IMR-90 (cell line): ENCODE measurements at regions not wholly inside any gene's neighbourhood (a gene's known extent, or its start where the extent isn't known, plus 50 kb on each side); places are given as distances from the start of the nearest gene placed in this dataset.

Experiments
- ATAC-seq: fragments of 200-7000 bp; cut with Tn5 transposase; 2 replicates; pipeline ENCODE4 v1.9.1; 2020; ENCODE audit warnings: low read depth, mild to moderate bottlenecking, moderate library complexity
- BruUV-seq: library from RNA; stranded (reverse); fragments of 400-500 nt; replicated peaks from 2 replicates; lab custom pipeline; 2021; lab: Mats Ljungman, UMichigan
- CTCF ChIA-PET: fragments of 300-600 bp; formaldehyde crosslinking; extraction: SDS; loops from one replicate; lab custom pipeline; 2021; ENCODE audit warnings: antibody characterized with exemption; lab: Yijun Ruan, JAX
- POLR2A ChIA-PET: fragments of 300-600 bp; sonication (Branson Sonifier 250); formaldehyde crosslinking; loops from one replicate; lab custom pipeline; 2022; ENCODE audit warnings: antibody characterized with exemption; ENCODE audit not compliant: unreplicated experiment; lab: Charles Lee
- DNase-seq: peaks from one replicate; pipeline ENCODE4 v3.0.0; 2013
- H2AFZ ChIP-seq: replicated peaks from 2 replicates; pipeline ENCODE3; 2013; ENCODE audit warnings: low read length, mild to moderate bottlenecking; ENCODE audit not compliant: poor library complexity
- H2AK5ac ChIP-seq: 2 replicates; pipeline ENCODE4 v1.6.1; 2013; ENCODE audit warnings: low read depth, low read length, inconsistent platforms
- H2AK9ac ChIP-seq: replicated peaks from 2 replicates; pipeline ENCODE3; 2013; ENCODE audit warnings: mild to moderate bottlenecking, low read depth, low read length, moderate library complexity; ENCODE audit not compliant: poor library complexity
- H2BK120ac ChIP-seq: 2 replicates; pipeline ENCODE4 v1.6.1; 2013; ENCODE audit warnings: low read depth, low read length, inconsistent platforms
- H2BK15ac ChIP-seq: 3 replicates; pipeline ENCODE4 v1.6.1; 2013; ENCODE audit warnings: low read depth, low read length, inconsistent platforms
- H2BK20ac ChIP-seq: 2 replicates; pipeline ENCODE4 v1.6.1; 2013; ENCODE audit warnings: low read depth, mild to moderate bottlenecking, inconsistent platforms, low read length, moderate library complexity
- H2BK5ac ChIP-seq: 2 replicates; pipeline ENCODE4 v1.6.1; 2013; ENCODE audit warnings: mild to moderate bottlenecking, low read depth, low read length, inconsistent platforms; ENCODE audit not compliant: poor library complexity, severe bottlenecking
- H3K14ac ChIP-seq: replicated peaks from 2 replicates; pipeline ENCODE4 v1.6.1; 2013; ENCODE audit warnings: low read depth, low read length, inconsistent platforms
- H3K18ac ChIP-seq: 2 replicates; pipeline ENCODE4 v1.6.1; 2013; ENCODE audit warnings: low read depth, low read length, control low read depth
- H3K23ac ChIP-seq: 2 replicates; pipeline ENCODE4 v1.6.1; 2013; ENCODE audit warnings: low read depth, low read length, inconsistent platforms
- H3K27ac ChIP-seq: 2 replicates; pipeline ENCODE4 v1.5.1; 2013; ENCODE audit warnings: mild to moderate bottlenecking, control low read depth, low read length; ENCODE audit not compliant: insufficient read depth
- H3K27me3 ChIP-seq: 2 replicates; pipeline ENCODE4 v1.6.1; 2013; ENCODE audit warnings: low read length; ENCODE audit not compliant: control insufficient read depth, insufficient read depth
- H3K36me3 ChIP-seq: 2 replicates; pipeline ENCODE4 v1.6.1; 2013; ENCODE audit warnings: low read length, mixed read lengths; ENCODE audit not compliant: control insufficient read depth, insufficient read depth
- H3K4ac ChIP-seq: 2 replicates; pipeline ENCODE4 v1.6.1; 2013; ENCODE audit warnings: low read depth, low read length, inconsistent platforms
- H3K4me1 ChIP-seq: 2 replicates; pipeline ENCODE4 v1.6.1; 2013; ENCODE audit warnings: low read length, mixed read lengths; ENCODE audit not compliant: control insufficient read depth, insufficient read depth
- H3K4me2 ChIP-seq: 2 replicates; pipeline ENCODE4 v1.6.1; 2013; ENCODE audit warnings: low read depth, mild to moderate bottlenecking, control low read depth, low read length, moderate library complexity
- H3K4me3 ChIP-seq: 2 replicates; pipeline ENCODE4 v1.5.1; 2013; ENCODE audit warnings: low read depth, mild to moderate bottlenecking, control low read depth, low read length, moderate library complexity; ENCODE audit not compliant: insufficient read depth
- H3K56ac ChIP-seq: 2 replicates; pipeline ENCODE4 v1.6.1; 2013; ENCODE audit warnings: low read length, inconsistent platforms; ENCODE audit not compliant: insufficient read depth; ENCODE audit errors: extremely low read depth
- H3K79me1 ChIP-seq, 2 experiments: 2 replicates each; pipeline ENCODE4 v1.6.1; 2013; ENCODE audit warnings: low read length in 2 of 2, inconsistent platforms in 1 of 2, low read depth in 1 of 2
- H3K9ac ChIP-seq: 2 replicates; pipeline ENCODE4 v1.6.1; 2013; ENCODE audit warnings: low read depth, low read length, control low read depth
- H3K9me1 ChIP-seq: 2 replicates; pipeline ENCODE4 v1.6.1; 2013; ENCODE audit warnings: low read length, inconsistent platforms; ENCODE audit not compliant: insufficient read depth
- H3K9me3 ChIP-seq: 2 replicates; pipeline ENCODE4 v1.6.1; 2013; ENCODE audit warnings: low read length; ENCODE audit not compliant: control insufficient read depth, insufficient read depth
- H4K20me1 ChIP-seq: 2 replicates; pipeline ENCODE4 v1.6.1; 2013; ENCODE audit warnings: low read length, inconsistent platforms; ENCODE audit not compliant: insufficient read depth
- H4K5ac ChIP-seq: 2 replicates; pipeline ENCODE4 v1.6.1; 2013; ENCODE audit warnings: mild to moderate bottlenecking, low read depth, low read length, control low read depth
- H4K8ac ChIP-seq, 2 experiments: 2 replicates each; pipeline ENCODE4 v1.6.1; 2013; ENCODE audit warnings: low read depth in 2 of 2, low read length in 2 of 2, control low read depth in 1 of 2, inconsistent platforms in 1 of 2
- H4K91ac ChIP-seq: 2 replicates; pipeline ENCODE4 v1.6.1; 2013; ENCODE audit warnings: low read depth, low read length, inconsistent platforms; ENCODE audit not compliant: insufficient read depth
- BHLHE40 ChIP-seq: fragments of 150-350 bp; IDR thresholded peaks from 2 replicates; pipeline ENCODE4 v1.6.1; 2016; ENCODE audit warnings: mild to moderate bottlenecking, low read depth, low read length
- CEBPB ChIP-seq: IDR thresholded peaks from 2 replicates; pipeline ENCODE4 v1.6.1; 2012; ENCODE audit warnings: low read depth, low read length, improper control_type of control experiment
- CHD1 ChIP-seq: IDR thresholded peaks from 2 replicates; pipeline ENCODE4 v1.6.1; 2012; ENCODE audit warnings: low read depth, low read length, improper control_type of control experiment
- FOS ChIP-seq: fragments of 150-350 bp; IDR thresholded peaks from 2 replicates; pipeline ENCODE4 v1.6.1; 2016; ENCODE audit warnings: low read depth, low read length
- MAFK ChIP-seq: IDR thresholded peaks from 2 replicates; pipeline ENCODE4 v1.6.1; 2012; ENCODE audit warnings: low read depth, low read length, improper control_type of control experiment
- MAZ ChIP-seq: IDR thresholded peaks from 2 replicates; pipeline ENCODE4 v1.6.1; 2012; ENCODE audit warnings: low read depth, mild to moderate bottlenecking, low read length, improper control_type of control experiment, moderate library complexity, borderline replicate concordance
- MXI1 ChIP-seq: IDR thresholded peaks from 2 replicates; pipeline ENCODE4 v1.6.1; 2012; ENCODE audit warnings: low read depth, mild to moderate bottlenecking, low read length, moderate library complexity, borderline replicate concordance
- NFE2L2 ChIP-seq: fragments of 150-350 bp; IDR thresholded peaks from 2 replicates; pipeline ENCODE4 v1.6.1; 2016; ENCODE audit warnings: low read depth, mild to moderate bottlenecking, low read length
- POLR2A ChIP-seq: IDR thresholded peaks from 2 replicates; pipeline ENCODE4 v1.6.1; 2012; ENCODE audit warnings: mild to moderate bottlenecking, low read depth, low read length
- RAD21 ChIP-seq: IDR thresholded peaks from 2 replicates; pipeline ENCODE4 v1.6.1; 2012; ENCODE audit warnings: low read length, improper control_type of control experiment
- RCOR1 ChIP-seq: IDR thresholded peaks from 2 replicates; pipeline ENCODE4 v1.6.1; 2012; ENCODE audit warnings: mild to moderate bottlenecking, low read length, improper control_type of control experiment; ENCODE audit not compliant: insufficient replicate concordance
- RFX5 ChIP-seq: IDR thresholded peaks from 2 replicates; pipeline ENCODE4 v1.8.0; 2012; ENCODE audit warnings: low read depth, mild to moderate bottlenecking, low read length, moderate library complexity
- SMC3 ChIP-seq: fragments of 150-350 bp; IDR thresholded peaks from 2 replicates; pipeline ENCODE4 v1.6.1; 2016; ENCODE audit warnings: low read depth, mild to moderate bottlenecking, antibody characterized with exemption, low read length, moderate library complexity
- WGBS, 2 experiments: methylation state at CpG; one replicate each; pipeline versions ENCODE4 v1.1.5 to v1.1.7; 2013; ENCODE audit warnings: missing lambda C conversion rate in 2 of 2; ENCODE audit not compliant: insufficient read length in 1 of 2; ENCODE audit errors: extremely low coverage in 2 of 2; 5-methylcytosine and 5-hydroxymethylcytosine counted together
- dilution Hi-C: fragments of 300-500 bp; cut with HindIII; formaldehyde crosslinking; loops from one replicate; pipeline ENCODE4 v1.14.3; 2018; ENCODE audit warnings: low sequenced_read_pairs; ENCODE audit not compliant: unreplicated experiment
- in situ Hi-C: fragments of 300-500 bp; cut with MboI; formaldehyde crosslinking; loops from 3 replicates; pipeline ENCODE4 v1.14.3; 2019; ENCODE audit warnings: low sequenced_read_pairs, inconsistent platforms, mixed read lengths
- intact Hi-C: fragments of 100-400 bp; cut with micrococcal nuclease; formaldehyde crosslinking; loops from 2 replicates; pipeline ENCODE4 v1.10.0; 2022
- TF ChIP-seq, protein P1 (sequence below): conservative IDR thresholded peaks from 2 replicates; pipeline ENCODE4 v1.5.1; 2012; ENCODE audit warnings: mild to moderate bottlenecking, low read depth, low read length, improper control_type of control experiment
- TF ChIP-seq, protein P2 (sequence below): fragments of 150-350 bp; IDR thresholded peaks from 2 replicates; pipeline ENCODE4 v1.6.1; 2016; ENCODE audit warnings: low read depth, mild to moderate bottlenecking, low read length, moderate library complexity, borderline replicate concordance
- TF ChIP-seq, protein P3 (sequence below): fragments of 150-350 bp; IDR thresholded peaks from 2 replicates; pipeline ENCODE4 v1.6.1; 2017; ENCODE audit warnings: mild to moderate bottlenecking, antibody characterized with exemption, low read length, low read depth

DNA sequence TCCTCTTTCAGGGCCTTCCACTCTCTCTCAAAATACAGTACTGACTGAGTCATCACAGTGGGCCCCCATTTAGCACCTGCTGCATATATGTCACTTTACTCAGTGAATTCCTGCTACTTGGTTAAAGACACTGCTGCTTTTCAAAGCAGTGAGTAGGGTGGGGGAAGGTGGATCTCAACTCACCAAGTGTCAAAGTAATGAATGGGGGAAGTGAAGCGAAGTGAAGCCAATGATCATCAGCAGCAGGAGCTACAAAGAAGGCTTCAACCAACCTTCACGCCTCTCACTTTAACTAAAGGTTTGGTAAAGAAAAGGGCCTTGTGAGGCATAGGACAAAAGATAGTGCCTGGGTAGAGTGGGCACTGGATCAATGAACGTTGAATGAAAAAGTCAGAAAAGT lies 424.1 kb downstream of the SMARCA1 start:
- WGBS, 2 experiments = no CpG with 5 or more reads among the region's 3 CpGs
- TF ChIP-seq CEBPB (no peak), POLR2A (no peak), MAZ (no peak), RAD21 (no peak), SMC3 (no peak), CHD1 (no peak), FOS (no peak), RFX5 (no peak), NFE2L2 (no peak), MXI1 (no peak), RCOR1 (no peak), BHLHE40 (no peak), MAFK (no peak)
- TF ChIP-seq, protein P1, sequence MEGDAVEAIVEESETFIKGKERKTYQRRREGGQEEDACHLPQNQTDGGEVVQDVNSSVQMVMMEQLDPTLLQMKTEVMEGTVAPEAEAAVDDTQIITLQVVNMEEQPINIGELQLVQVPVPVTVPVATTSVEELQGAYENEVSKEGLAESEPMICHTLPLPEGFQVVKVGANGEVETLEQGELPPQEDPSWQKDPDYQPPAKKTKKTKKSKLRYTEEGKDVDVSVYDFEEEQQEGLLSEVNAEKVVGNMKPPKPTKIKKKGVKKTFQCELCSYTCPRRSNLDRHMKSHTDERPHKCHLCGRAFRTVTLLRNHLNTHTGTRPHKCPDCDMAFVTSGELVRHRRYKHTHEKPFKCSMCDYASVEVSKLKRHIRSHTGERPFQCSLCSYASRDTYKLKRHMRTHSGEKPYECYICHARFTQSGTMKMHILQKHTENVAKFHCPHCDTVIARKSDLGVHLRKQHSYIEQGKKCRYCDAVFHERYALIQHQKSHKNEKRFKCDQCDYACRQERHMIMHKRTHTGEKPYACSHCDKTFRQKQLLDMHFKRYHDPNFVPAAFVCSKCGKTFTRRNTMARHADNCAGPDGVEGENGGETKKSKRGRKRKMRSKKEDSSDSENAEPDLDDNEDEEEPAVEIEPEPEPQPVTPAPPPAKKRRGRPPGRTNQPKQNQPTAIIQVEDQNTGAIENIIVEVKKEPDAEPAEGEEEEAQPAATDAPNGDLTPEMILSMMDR = no peak
- TF ChIP-seq, protein P2, sequence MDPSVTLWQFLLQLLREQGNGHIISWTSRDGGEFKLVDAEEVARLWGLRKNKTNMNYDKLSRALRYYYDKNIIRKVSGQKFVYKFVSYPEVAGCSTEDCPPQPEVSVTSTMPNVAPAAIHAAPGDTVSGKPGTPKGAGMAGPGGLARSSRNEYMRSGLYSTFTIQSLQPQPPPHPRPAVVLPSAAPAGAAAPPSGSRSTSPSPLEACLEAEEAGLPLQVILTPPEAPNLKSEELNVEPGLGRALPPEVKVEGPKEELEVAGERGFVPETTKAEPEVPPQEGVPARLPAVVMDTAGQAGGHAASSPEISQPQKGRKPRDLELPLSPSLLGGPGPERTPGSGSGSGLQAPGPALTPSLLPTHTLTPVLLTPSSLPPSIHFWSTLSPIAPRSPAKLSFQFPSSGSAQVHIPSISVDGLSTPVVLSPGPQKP = no peak
- TF ChIP-seq, protein P3, sequence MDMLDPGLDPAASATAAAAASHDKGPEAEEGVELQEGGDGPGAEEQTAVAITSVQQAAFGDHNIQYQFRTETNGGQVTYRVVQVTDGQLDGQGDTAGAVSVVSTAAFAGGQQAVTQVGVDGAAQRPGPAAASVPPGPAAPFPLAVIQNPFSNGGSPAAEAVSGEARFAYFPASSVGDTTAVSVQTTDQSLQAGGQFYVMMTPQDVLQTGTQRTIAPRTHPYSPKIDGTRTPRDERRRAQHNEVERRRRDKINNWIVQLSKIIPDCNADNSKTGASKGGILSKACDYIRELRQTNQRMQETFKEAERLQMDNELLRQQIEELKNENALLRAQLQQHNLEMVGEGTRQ = no peak
- H3K4me2 ChIP-seq = no peak overlapping the region
- H3K27ac ChIP-seq = no peak overlapping the region
- H3K4ac ChIP-seq = no peak overlapping the region
- H2BK15ac ChIP-seq = no peak overlapping the region
- H2BK20ac ChIP-seq = no peak overlapping the region
- H4K8ac ChIP-seq = no peak overlapping the region
- H3K9me3 ChIP-seq = no peaks in the 10 kb centered on the region
- no peak overlapping the region for H4K91ac ChIP-seq
- no peak overlapping the region for H3K4me3 ChIP-seq
- no peaks in the 10 kb centered on the region for H4K20me1 ChIP-seq
- intact Hi-C loops = no loop called here
- H3K36me3 ChIP-seq = no peaks in the 10 kb centered on the region
- H4K5ac ChIP-seq = no peak overlapping the region
- no peak for ATAC-seq
- no peak overlapping the region for H2BK5ac ChIP-seq
- H3K56ac ChIP-seq = no peak overlapping the region
- ChIA-PET CTCF (no interaction called here), POLR2A (no interaction called here)
- no peaks in the 10 kb centered on the region for H3K4me1 ChIP-seq
- no peak overlapping the region for H3K14ac ChIP-seq
- no peaks in the 10 kb centered on the region for H3K79me1 ChIP-seq
- no peak overlapping the region for H2AK5ac ChIP-seq
- H2AFZ ChIP-seq = no peak overlapping the region
- H2AK9ac ChIP-seq = no peak overlapping the region
- dilution Hi-C loops = no loop called here
- DNase-seq = no peak
- H3K9me1 ChIP-seq = no peaks in the 10 kb centered on the region
- no peak overlapping the region for H3K23ac ChIP-seq
- no peak overlapping the region for H2BK120ac ChIP-seq
- H3K18ac ChIP-seq = no peak overlapping the region
- BruUV-seq = no TSS peak
- no peaks in the 10 kb centered on the region for H3K27me3 ChIP-seq
- H3K9ac ChIP-seq = no peak overlapping the region
- in situ Hi-C loops = no loop called here
